ENCODE measurements at regions not wholly inside any gene's neighbourhood (a gene's known extent, or its start where the extent isn't known, plus 50 kb on each side); places are given as distances from the start of the nearest gene placed in this dataset.

GRCh38 chr17:77730376-77730775, 228.1 kb upstream of the TNRC6C start:
- no peak overlapping the region for H3K27ac ChIP-seq (ENCODE audit: low read depth, low read length)
- peaks cover 11% of the 10 kb centered on the region; the same call in 1 of the 2 replicates for H3K4me1 ChIP-seq (ENCODE audit: control insufficient read depth, insufficient read depth, low read length)
- H3K27me3 ChIP-seq (ENCODE audit: control insufficient read depth, insufficient read depth, low read length), result peaks cover 8% of the 10 kb centered on the region
- no peak overlapping the region for H3K4me3 ChIP-seq (ENCODE audit: low read depth, low read length)
- H3K36me3 ChIP-seq (ENCODE audit: control insufficient read depth, insufficient read depth, low read length), result no peaks in the 10 kb centered on the region
- H3K9ac ChIP-seq (ENCODE audit: low read length), result no peak overlapping the region
- peaks cover 30% of the 10 kb centered on the region for H3K9me3 ChIP-seq (ENCODE audit: control insufficient read depth, insufficient read depth, low read depth, low read length)

GRCh38 chr17:77733576-77734296, 224.8 kb upstream of the TNRC6C start:
- Histone ChIP-seq H3K27me3 (ENCODE audit: control insufficient read depth, insufficient read depth, low read length) (peaks cover 34% of the 10 kb centered on the region), H3K4me3 (ENCODE audit: low read depth, low read length) (no peak overlapping the region), H3K9me3 (ENCODE audit: control insufficient read depth, insufficient read depth, low read depth, low read length) (peaks cover 30% of the 10 kb centered on the region), H3K36me3 (ENCODE audit: control insufficient read depth, insufficient read depth, low read length) (no peaks in the 10 kb centered on the region), H3K27ac (ENCODE audit: low read depth, low read length) (no peak overlapping the region), H3K4me1 (ENCODE audit: control insufficient read depth, insufficient read depth, low read length) (peaks cover 22% of the 10 kb centered on the region; the same call in 1 of the 2 replicates), H3K9ac (ENCODE audit: low read length) (no peak overlapping the region)

- H3K9me3 ChIP-seq (ENCODE audit: control insufficient read depth, insufficient read depth, low read depth, low read length), result peaks cover 30% of the 10 kb centered on the region
- no peak overlapping the region for H3K9ac ChIP-seq (ENCODE audit: low read length)
- H3K4me3 ChIP-seq (ENCODE audit: low read depth, low read length), result peak overlapping the region; percentile 24; the same call in 1 of the 2 replicates
- no peaks in the 10 kb centered on the region for H3K36me3 ChIP-seq (ENCODE audit: control insufficient read depth, insufficient read depth, low read length)
- H3K4me1 ChIP-seq (ENCODE audit: control insufficient read depth, insufficient read depth, low read length), result peaks cover 22% of the 10 kb centered on the region; the same call in 1 of the 2 replicates
- peaks cover 41% of the 10 kb centered on the region for H3K27me3 ChIP-seq (ENCODE audit: control insufficient read depth, insufficient read depth, low read length)
- H3K27ac ChIP-seq (ENCODE audit: low read depth, low read length), result no peak overlapping the region
These were observed 224.0 kb upstream of the TNRC6C start for GRCh38 chr17:77734371-77735080.

GRCh38 chr17:77735081-77735565, 223.4 kb upstream of the TNRC6C start:
- peaks cover 41% of the 10 kb centered on the region for H3K27me3 ChIP-seq (ENCODE audit: control insufficient read depth, insufficient read depth, low read length)

GRCh38 chr17:77735566-77736198, 222.8 kb upstream of the TNRC6C start:
- peaks cover 41% of the 10 kb centered on the region for H3K27me3 ChIP-seq (ENCODE audit: control insufficient read depth, insufficient read depth, low read length)
- H3K27ac ChIP-seq (ENCODE audit: low read depth, low read length), result no peak overlapping the region

More at GRCh38 chr17:77735081-77735565, 223.4 kb upstream of the TNRC6C start:
- H3K36me3 ChIP-seq (ENCODE audit: control insufficient read depth, insufficient read depth, low read length), result no peaks in the 10 kb centered on the region
- H3K27ac ChIP-seq (ENCODE audit: low read depth, low read length), result no peak overlapping the region
- H3K9ac ChIP-seq (ENCODE audit: low read length), result no peak overlapping the region
- peak overlapping the region; percentile 24; the same call in 1 of the 2 replicates for H3K4me3 ChIP-seq (ENCODE audit: low read depth, low read length)
- H3K9me3 ChIP-seq (ENCODE audit: control insufficient read depth, insufficient read depth, low read depth, low read length), result peaks cover 30% of the 10 kb centered on the region
- H3K4me1 ChIP-seq (ENCODE audit: control insufficient read depth, insufficient read depth, low read length), result peaks cover 22% of the 10 kb centered on the region; the same call in 1 of the 2 replicates

DNA sequence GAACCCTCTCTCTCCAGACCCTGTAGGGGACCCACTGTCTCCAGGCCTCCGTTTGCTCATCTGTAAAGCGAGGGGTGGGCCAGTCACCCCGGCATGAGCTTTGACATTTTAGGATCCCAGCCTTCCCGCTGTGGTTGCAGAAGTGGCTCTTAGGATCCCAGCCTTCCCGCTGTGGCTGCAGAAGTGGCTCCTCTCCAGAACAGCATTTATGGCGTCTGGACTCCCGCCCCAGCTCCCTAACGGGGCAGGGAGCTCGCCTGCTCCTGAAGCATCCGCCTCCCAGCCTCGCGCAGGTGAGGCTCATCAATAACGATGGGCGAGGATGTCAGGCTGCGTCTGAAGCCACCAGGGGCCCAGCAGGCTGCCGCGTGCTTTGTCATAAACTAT, 222.3 kb upstream of the TNRC6C start:
- peaks cover 22% of the 10 kb centered on the region; the same call in 1 of the 2 replicates for H3K4me1 ChIP-seq (ENCODE audit: control insufficient read depth, insufficient read depth, low read length)
- H3K4me3 ChIP-seq (ENCODE audit: low read depth, low read length), result peak overlapping the region; percentile 9; the same call in 1 of the 2 replicates
- H3K9me3 ChIP-seq (ENCODE audit: control insufficient read depth, insufficient read depth, low read depth, low read length), result peaks cover 27% of the 10 kb centered on the region
- H3K27ac ChIP-seq (ENCODE audit: low read depth, low read length), result no peak overlapping the region
- no peaks in the 10 kb centered on the region for H3K36me3 ChIP-seq (ENCODE audit: control insufficient read depth, insufficient read depth, low read length)
- H3K27me3 ChIP-seq (ENCODE audit: control insufficient read depth, insufficient read depth, low read length), result peaks cover 41% of the 10 kb centered on the region
- no peak overlapping the region for H3K9ac ChIP-seq (ENCODE audit: low read length)

More at GRCh38 chr17:77735566-77736198, 222.8 kb upstream of the TNRC6C start:
- Histone ChIP-seq H3K4me1 (ENCODE audit: control insufficient read depth, insufficient read depth, low read length) (peaks cover 22% of the 10 kb centered on the region; the same call in 1 of the 2 replicates), H3K9ac (ENCODE audit: low read length) (no peak overlapping the region), H3K4me3 (ENCODE audit: low read depth, low read length) (peak overlapping the region; percentile 18; the same call in 1 of the 2 replicates), H3K36me3 (ENCODE audit: control insufficient read depth, insufficient read depth, low read length) (no peaks in the 10 kb centered on the region), H3K9me3 (ENCODE audit: control insufficient read depth, insufficient read depth, low read depth, low read length) (peaks cover 30% of the 10 kb centered on the region)

- no peak overlapping the region for H3K4me3 ChIP-seq (ENCODE audit: low read depth, low read length)
- H3K27ac ChIP-seq (ENCODE audit: low read depth, low read length), result no peak overlapping the region
- peaks cover 41% of the 10 kb centered on the region for H3K27me3 ChIP-seq (ENCODE audit: control insufficient read depth, insufficient read depth, low read length)
- peaks cover 25% of the 10 kb centered on the region for H3K9me3 ChIP-seq (ENCODE audit: control insufficient read depth, insufficient read depth, low read depth, low read length)
- no peaks in the 10 kb centered on the region for H3K36me3 ChIP-seq (ENCODE audit: control insufficient read depth, insufficient read depth, low read length)
- H3K4me1 ChIP-seq (ENCODE audit: control insufficient read depth, insufficient read depth, low read length), result peaks cover 22% of the 10 kb centered on the region; the same call in 1 of the 2 replicates
- H3K9ac ChIP-seq (ENCODE audit: low read length), result no peak overlapping the region
These were observed 221.8 kb upstream of the TNRC6C start for GRCh38 chr17:77736721-77737120.

DNA sequence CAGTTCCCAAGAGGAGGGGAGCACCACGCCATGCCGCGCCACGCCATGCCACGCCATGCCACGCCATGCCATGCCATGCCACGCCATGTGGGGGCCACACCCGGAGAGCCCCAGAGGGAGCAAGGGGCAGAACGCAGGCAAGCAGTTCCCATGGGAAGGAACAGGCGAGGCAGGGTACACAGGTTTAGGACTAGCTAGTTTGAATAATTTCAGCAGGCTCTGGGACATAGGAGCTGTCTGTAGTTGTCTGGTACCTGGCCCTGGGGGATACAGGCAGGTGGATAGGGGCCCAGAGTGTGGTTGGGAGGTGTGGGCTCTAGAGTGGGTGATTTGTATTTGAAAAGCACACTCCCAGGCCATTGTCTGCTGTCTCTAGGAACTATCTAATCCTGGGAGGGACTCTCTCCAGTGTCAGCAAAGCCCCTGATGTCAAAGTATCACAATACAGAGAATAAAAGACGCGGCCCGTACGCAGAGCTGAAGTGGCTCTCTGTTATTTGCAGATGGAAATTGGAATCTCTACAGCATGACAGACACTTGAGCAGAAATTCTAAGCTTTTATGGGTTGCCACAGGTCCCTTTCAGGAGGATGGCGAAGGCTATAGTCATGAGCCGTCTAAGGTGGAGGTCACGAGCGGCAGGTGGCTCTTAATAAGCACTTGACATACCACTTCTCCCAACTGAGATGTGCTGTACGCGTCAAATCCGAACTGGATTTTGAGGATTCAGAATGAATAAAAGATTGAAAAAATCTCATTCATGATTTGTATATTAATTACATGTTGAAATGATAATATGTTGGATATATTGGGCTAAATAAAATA, 220.8 kb upstream of the TNRC6C start:
- Histone ChIP-seq H3K9ac (ENCODE audit: low read length) (no peak overlapping the region), H3K4me1 (ENCODE audit: control insufficient read depth, insufficient read depth, low read length) (peaks cover 22% of the 10 kb centered on the region; the same call in 1 of the 2 replicates), H3K9me3 (ENCODE audit: control insufficient read depth, insufficient read depth, low read depth, low read length) (peaks cover 18% of the 10 kb centered on the region), H3K36me3 (ENCODE audit: control insufficient read depth, insufficient read depth, low read length) (no peaks in the 10 kb centered on the region), H3K27ac (ENCODE audit: low read depth, low read length) (no peak overlapping the region), H3K4me3 (ENCODE audit: low read depth, low read length) (no peak overlapping the region), H3K27me3 (ENCODE audit: control insufficient read depth, insufficient read depth, low read length) (peaks cover 41% of the 10 kb centered on the region)

- Histone ChIP-seq H3K4me1 (ENCODE audit: control insufficient read depth, insufficient read depth, low read length) (peaks cover 22% of the 10 kb centered on the region; the same call in 1 of the 2 replicates), H3K9ac (ENCODE audit: low read length) (no peak overlapping the region), H3K27me3 (ENCODE audit: control insufficient read depth, insufficient read depth, low read length) (peaks cover 41% of the 10 kb centered on the region), H3K36me3 (ENCODE audit: control insufficient read depth, insufficient read depth, low read length) (no peaks in the 10 kb centered on the region), H3K4me3 (ENCODE audit: low read depth, low read length) (no peak overlapping the region), H3K9me3 (ENCODE audit: control insufficient read depth, insufficient read depth, low read depth, low read length) (peaks cover 5% of the 10 kb centered on the region), H3K27ac (ENCODE audit: low read depth, low read length) (no peak overlapping the region)
These were observed 219.6 kb upstream of the TNRC6C start for GRCh38 chr17:77738751-77739531.
